ENCODE measurements at regions not wholly inside any gene's neighbourhood (a gene's known extent, or its start where the extent isn't known, plus 50 kb on each side); places are given as distances from the start of the nearest gene placed in this dataset.
"Not testable (repeated sequence)": the region's sequence is repeated elsewhere in the genome, so short reads cannot be mapped to it uniquely, and the experiment has no call there.

GRCh38 chr10:18879284-18879683, 169.3 kb upstream of the MALRD1 start:
- DNase-seq = no peak

- no peak for DNase-seq
Measured at GRCh38 chr10:18880530-18880929, 168.1 kb upstream of the MALRD1 start.

- DNase-seq = no peak
Measured at GRCh38 chr10:18886102-18886501, 162.5 kb upstream of the MALRD1 start.

- no peak for DNase-seq
Measured at GRCh38 chr10:18906636-18907035, 142.0 kb upstream of the MALRD1 start.

- not testable (repeated sequence) for DNase-seq
Measured at GRCh38 chr10:18917431-18917830, 131.2 kb upstream of the MALRD1 start.

GRCh38 chr10:18918532-18918931, 130.1 kb upstream of the MALRD1 start:
- DNase-seq = no peak

GRCh38 chr10:18949391-18949790, 99.2 kb upstream of the MALRD1 start:
- DNase-seq = no peak

- not testable (repeated sequence) for DNase-seq
Measured at GRCh38 chr10:18951072-18951823, 97.4 kb upstream of the MALRD1 start.

GRCh38 chr10:18955061-18955460, 93.5 kb upstream of the MALRD1 start:
- DNase-seq = no peak

GRCh38 chr10:18959369-18959768, 89.2 kb upstream of the MALRD1 start:
- no peak for DNase-seq

- DNase-seq = no peak
Measured at GRCh38 chr10:18960466-18961079, 88.0 kb upstream of the MALRD1 start.

GRCh38 chr10:18968159-18968558, 80.4 kb upstream of the MALRD1 start:
- DNase-seq = no peak

- DNase-seq = no peak
Measured at GRCh38 chr10:18976696-18977251, 71.8 kb upstream of the MALRD1 start.

GRCh38 chr10:18980089-18980629, 68.4 kb upstream of the MALRD1 start:
- DNase-seq = no peak

GRCh38 chr10:18984531-18984930, 64.1 kb upstream of the MALRD1 start:
- DNase-seq = no peak

GRCh38 chr10:18988338-18988737, 60.3 kb upstream of the MALRD1 start:
- DNase-seq = no peak
